ENCODE measurements at regions not wholly inside any gene's neighbourhood (a gene's known extent, or its start where the extent isn't known, plus 50 kb on each side); places are given as distances from the start of the nearest gene placed in this dataset.
"Not testable (repeated sequence)": the region's sequence is repeated elsewhere in the genome, so short reads cannot be mapped to it uniquely, and the experiment has no call there.

DNA sequence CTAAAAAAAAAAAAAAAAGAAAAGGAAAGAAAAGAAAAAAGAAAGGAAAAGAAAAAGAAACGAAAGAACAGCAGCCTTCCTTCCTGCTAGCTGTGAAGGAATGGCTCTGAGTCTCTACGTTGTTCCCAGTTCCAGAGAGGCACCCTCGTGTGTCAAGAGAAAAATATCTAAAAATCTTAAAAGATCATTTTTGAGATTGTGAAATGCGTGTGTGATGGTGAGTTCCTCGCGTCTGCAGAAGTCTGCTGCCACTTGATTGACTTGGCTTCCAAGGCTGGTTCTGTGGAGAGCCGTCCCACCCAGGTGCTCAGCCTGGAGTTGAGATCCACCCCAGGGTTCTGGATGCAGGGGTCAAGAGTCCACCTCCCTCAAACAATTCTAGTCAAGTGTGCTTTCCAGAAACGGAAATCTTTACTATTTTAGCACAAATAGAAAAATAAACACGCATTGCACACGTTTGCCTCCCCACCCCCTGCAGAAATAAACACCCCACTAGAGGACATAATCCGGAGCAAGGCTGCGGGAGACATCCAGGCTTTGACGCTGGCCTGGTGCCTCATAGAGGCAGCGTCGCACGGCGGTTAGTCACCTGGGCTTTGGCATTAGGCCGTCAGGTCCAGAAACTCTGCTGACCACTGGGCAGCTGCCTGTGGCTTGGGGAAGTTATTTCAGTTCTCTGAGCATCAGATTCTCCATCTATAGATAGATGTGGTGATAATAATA is 265.4 kb downstream of the FAM43A start:
- DNase-seq (ENCODE audit: low read depth in 2 of 2): no peak

DNA sequence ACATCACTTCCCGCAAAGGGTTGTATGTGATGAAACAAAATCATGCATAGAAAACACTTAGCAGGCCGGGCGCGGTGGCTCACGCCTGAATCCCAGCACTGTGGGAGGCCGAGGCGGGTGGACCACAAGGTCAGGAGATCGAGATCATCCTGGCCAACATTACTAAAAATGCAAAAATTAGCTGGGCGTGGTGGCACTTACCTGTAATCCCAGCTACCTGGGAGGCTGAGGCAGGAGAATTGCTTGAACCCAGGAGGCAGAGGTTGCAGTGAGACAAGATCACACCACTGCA is 265.9 kb downstream of the FAM43A start:
- DNase-seq (ENCODE audit: low read depth in 2 of 2): not testable (repeated sequence)

DNA sequence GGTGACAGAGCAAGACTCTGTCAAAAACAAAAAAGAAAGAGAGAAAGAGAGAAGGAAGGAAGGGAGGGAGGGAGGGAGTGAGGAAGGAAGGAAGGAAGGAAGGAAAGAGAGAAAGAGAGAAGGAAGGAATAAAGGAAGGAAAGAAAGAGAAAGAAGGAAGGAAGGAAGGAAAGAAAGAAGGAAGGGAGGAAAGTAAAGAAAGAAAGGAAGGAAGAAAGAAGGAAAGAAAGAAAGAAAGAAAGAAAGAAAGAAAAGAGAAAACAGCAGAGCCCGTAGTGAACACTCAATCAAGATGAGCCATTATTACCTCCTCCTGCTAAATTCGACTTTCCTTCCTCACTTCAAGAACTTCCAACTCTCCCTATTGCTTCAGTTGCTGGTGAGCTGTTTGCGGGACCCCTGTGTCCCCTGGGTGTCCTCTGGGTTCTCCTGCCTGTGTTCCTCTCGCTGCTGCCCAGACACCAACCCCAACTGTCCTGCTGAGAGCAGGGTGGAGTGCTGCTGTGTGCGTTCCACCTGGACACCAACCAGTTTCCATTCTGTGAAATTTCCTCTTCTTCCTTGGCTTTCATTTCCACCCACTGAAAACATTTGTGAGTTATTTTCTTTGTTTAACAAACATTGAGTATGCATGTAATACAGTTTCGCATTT is 266.4 kb downstream of the FAM43A start:
- no peak for DNase-seq (ENCODE audit: low read depth in 2 of 2)

DNA sequence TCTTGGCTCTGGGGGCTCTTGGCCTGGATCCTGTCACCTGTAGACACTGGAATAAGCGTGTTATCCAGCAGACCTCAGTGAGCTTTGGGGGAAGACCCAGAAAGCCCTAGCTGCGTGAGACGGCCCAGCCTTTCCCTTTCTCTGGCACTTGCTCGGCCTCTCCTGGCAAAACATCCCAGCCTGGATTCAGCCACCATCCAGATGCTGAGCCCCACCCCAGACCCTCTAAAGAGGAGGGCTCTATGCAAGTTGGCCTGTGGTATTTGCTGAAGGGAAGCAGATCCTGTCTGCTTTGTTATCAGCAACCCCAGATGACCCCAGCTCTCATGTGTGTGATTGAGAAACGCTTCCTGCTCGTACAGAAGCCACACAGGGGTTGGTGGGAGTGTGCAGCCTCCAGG is 267.2 kb downstream of the FAM43A start:
- DNase-seq (ENCODE audit: low read depth in 2 of 2): no peak

DNA sequence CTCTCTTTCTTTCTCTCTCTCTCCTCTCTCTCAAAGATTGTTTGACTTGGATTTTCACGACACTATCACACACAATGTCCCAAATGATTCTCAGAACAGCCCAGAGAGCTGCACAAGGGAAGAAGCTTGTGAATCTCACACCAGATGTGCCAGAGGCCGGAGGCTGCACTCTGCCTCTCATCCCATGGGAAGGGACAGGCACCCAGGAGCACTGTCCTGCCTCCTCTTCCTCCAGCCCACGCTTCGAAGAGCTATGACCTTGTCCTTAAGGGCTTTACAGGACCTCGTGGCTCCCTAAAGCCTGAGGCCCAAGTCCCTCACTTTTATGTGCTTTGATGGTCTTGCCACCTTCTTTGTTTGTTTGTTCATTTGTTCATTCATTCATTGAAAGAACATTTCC is 267.6 kb downstream of the FAM43A start:
- DNase-seq (ENCODE audit: low read depth in 2 of 2): no peak

DNA sequence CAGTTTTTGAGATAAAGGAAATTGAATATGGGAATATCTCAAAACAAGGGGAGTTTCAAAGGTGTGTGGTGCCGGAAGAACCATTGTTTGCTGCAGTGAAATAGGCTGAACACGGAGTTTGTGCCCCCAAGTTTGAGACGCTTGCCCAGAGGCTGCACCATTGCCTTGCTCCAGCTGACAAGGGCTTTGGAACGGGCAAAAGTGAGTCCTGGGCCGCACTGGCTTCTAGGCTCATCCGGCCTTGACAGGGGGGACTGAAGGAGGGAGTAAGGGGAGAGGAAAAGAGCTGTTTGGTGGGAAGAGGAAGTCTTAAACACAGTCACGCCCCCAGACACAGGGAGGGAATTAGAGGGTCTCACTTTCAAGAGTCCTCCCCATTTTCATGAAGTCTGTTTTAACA is 269.9 kb downstream of the FAM43A start:
- DNase-seq (ENCODE audit: low read depth in 2 of 2): no peak

DNA sequence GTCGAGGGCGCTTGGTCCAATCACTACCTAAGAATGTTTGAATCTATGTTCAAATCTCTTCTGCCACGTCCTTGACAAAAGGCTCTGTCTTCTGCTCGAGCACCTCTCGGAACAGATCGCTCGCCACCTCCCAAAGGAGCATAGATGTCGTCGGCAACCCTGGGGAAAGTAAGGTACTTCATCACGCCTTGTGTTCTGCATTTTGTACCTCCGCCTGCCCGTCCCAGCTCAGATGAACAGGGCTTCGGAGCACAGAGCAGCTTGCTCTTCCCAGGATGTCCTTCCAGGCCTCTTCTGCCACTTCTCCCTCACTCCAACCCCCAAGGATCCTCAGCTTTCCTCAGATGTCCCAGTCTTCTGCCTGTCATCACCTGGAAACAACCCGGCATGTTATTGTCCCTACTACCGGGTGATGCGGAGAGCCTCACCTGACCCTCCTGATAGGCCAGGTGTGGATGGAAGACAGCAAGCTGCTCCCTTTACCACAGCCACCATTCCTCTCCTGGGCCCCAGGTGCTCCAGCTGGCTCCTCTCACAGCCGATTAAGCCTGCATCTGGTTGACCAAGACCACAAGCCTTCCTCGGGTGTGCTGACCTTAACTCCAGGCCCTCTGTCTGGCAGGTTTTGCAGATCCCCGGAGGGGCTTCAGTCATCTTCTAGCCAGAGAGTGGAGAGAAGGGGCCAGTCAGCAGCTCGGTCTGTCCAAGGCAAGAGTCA is 270.5 kb downstream of the FAM43A start:
- no peak for DNase-seq (ENCODE audit: low read depth in 2 of 2)

DNA sequence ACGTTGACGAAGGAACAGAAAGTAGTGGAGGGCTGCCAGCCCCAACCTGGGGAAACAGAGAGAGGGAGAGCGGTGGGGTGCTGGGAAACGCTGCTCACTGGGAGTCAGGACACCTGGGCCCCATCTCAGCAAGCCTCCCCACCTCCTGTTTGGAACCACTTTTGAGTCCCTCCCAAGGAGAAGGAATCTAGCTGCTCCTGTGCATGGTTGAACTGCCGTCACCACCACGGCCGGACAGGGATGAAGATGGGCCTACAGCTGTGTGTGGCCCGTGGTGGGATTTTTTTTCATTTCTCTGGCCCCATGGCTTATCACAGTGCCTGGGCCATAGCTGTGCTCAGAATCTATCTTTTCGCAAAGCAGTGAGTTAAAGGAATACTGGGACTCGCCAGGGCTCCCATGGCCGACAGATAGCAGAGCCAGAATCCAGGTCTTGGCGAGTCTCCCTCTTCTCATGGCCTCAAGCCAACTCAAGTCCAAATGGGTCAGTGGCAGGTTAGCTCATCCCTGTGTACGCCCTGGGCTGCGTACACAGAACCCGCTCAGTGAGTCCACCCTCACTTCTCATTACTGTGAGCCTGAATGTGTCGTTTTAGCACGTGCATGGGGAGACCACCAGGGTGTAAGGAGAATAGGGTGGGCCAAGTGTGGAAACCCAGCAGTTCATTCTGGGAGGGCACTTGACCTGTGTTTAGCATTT is 271.2 kb downstream of the FAM43A start:
- DNase-seq (ENCODE audit: low read depth in 2 of 2): no peak

DNA sequence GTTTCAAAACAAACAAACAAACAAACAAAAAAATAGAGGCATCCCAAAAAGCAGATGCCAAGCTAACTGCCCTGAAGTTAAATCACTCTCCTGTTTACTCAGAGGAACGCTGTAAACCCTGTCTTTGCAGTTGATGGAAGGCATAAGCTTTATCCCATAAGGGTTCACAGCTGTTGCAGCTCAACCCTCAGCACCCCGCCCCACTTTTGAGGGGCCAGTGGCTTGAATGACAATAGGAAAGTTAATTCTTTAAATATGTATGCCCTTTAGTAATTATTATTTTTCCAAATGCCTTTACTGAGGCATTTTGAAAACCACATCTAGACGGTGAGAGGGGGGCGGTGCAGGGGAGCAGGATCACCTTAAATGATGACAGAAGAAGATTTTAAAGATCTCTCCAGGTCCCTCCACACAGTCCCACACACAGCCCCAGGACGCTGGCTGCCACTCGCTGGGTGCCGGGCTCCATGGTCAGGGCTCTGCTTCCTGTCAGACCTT is 272.1 kb downstream of the FAM43A start:
- no peak for DNase-seq (ENCODE audit: low read depth in 2 of 2)

DNA sequence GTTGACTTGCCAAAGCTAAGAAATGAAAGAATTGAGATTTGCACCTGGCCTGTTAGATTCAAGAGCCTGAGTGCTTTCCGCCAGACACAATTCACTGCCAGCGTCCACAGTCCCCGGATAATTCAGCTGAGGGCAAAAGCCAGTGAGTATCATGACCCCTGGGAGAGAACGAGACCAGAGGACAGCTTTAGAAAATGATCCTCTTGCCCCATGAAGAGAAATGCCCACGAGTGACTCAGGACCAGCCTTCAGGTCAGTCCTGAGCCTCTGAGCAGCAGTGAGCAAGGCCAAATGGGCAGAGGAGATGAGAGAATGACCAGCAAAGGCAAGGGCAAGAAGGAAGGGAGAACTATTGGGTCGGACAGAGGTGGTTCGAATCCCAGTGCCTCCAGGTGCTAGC is 273.5 kb downstream of the FAM43A start:
- no peak for DNase-seq (ENCODE audit: low read depth in 2 of 2)

DNA sequence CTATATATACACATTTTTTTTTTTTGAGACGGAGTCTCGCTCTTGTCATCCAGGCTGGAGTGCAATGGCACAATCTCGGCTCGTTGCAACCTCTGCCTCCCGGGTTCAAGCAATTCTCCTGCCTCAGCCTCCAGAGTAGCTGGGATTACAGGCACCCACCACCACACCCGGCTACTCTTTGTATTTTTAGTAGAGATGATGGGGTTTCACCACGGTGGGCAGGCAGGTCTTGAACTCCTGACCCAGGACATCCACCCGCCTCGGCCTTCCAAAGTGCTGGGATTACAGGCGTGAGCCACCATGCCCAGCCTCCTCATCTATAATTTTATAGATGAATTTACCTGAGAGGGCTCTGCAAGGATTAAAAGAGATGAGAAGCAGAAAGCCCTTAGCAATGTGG is 274.0 kb downstream of the FAM43A start:
- DNase-seq (ENCODE audit: low read depth in 2 of 2): not testable (repeated sequence)

DNA sequence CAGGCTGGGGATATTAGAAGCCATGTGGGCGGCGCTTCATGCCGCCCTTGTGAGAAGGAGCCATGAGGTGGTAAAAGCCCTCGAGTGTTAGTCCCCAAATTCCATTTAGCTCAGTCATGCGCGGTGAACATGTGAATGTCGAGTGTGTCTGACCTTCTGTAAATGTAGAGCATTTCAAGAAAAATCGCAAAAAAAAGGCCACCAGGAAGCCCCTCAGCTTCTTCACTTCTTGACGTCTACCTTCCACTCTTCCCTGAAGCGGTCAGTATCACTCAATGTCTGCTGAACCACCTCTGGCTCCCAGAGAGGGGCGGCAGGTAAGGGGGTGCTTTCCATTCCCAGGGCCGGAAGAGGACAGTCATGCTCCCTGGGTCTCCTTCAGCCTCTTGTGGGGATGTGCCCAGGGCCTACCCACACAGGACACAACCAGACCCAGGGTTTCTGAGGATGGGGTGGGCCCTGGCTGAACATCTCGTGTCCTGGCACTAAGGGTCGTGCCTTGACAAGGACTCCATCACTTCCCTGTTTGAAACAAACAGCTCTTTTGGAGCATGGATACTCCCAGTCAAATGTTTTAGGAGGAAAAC is 274.9 kb downstream of the FAM43A start:
- DNase-seq (ENCODE audit: low read depth in 2 of 2): no peak

DNA sequence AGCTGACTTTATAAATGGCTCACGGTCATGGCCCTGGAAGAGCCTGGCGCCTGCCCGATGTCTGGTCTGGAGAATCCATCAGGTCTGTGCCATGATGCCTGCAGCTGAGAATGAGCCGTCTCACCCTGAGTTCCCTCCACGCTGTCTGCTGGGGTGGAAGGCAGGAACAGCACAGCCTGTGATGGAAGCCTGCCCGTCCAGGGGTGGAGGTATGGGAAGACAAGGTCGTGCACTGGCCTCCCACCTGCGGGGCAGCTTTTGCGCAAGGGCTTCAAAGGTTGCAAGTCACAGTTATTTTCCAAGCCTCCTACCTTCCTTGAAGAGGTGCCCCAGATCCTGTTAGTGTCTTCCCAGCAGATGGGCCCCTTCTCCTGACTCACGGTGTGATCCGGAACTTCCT is 275.5 kb downstream of the FAM43A start:
- no peak for DNase-seq (ENCODE audit: low read depth in 2 of 2)

DNA sequence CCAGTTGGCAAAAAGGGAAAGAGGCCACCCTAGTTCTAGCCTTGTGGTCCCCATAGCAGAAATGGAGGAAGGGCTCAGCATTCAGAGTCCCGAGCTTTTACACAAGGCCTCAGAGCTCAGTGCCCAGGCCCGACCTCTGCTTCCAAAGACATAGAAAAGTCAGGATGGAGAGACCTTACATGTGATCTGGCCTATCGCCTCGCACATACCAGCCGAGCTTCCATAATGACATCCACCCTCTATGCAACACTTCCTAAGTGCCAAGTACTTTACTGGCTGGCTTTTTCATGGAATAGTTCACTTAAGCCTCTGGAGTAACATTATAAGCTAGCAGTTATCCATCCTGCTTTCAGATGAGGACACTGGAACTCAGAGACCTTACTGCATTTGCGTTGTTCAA is 275.9 kb downstream of the FAM43A start:
- DNase-seq (ENCODE audit: low read depth in 2 of 2): no peak

DNA sequence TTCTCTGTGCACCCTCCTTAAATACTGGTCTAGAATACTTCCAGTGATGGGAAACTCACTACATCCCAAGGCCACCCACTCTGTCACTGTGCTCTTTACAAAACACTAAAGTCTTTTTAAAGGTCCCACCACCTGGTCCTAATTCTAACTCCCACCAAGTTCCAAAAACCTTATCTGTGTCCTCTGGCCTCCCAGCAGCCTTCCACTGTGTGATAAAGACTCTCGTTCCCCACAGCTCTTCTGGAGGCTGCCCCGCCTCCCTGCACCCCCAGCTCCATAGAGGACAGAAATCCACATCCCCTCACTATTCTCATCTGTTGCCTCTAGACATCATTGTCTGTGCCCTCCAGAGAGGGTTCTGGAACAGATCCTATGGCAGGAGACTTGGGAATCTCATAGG is 276.4 kb downstream of the FAM43A start:
- DNase-seq (ENCODE audit: low read depth in 2 of 2): no peak

DNA sequence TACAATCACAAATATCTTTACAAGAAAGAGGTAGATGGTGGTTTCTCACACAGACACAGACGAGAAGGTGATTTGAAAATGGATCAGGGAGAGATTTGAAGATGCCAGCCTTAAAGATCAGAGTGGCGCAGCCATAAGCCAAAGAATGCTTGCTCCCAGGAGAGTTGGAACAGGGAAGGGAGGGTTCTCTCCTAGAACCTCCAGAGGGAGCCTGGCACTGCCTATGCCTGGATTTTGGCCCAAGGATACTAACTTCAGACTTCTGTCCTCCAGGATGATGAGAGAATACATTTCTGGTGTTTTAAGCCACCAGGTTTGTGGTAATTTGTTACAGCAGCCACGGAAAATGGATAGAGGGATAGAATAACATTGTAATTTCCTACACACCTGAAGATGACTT is 279.1 kb downstream of the FAM43A start:
- DNase-seq (ENCODE audit: low read depth in 2 of 2): no peak

DNA sequence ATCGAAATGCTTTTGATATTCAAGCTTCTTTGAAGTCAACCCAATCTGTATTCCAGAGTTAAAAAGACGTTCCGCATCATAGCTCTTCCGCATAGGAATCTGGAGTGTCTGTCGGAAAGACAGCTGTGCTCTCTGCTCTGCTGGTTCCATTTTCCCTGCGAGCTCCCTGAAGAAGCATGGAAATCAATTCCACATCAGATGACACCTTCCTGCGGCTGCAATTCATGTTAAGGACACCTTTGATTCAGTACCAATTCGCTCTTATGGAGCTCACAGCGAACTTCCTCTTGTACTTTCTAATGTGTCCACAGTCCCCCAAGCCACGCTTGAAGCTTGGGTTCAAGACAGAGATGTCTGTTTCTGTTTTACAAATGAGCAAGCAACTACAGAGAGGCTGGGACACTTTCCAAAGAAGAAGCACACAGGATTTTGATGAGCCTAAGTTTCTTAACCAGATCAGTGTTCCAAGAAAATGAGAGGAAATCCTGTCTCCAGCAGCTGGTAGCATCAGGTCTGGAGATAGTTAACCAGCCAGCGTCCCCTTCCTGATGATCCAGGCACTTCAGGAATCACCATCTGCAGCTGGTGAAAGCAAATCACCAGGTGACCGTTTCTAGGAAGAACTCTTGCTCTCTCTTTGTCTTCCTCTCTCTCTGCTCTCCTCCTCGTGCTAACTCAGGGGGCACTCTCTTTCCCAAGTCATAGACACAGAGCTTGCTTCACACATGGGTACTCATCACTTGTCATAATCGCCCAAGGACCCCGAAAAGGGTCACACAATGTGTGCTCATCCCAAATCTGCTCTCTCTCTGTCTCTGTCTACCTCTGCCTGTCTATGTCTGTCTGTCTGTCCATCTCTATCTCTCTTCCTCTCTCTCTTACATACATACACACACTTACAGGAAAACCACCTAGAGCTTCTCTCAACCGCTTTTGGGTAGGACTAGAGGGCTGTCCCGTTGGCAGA is 281.8 kb downstream of the FAM43A start:
- no peak for DNase-seq (ENCODE audit: low read depth in 2 of 2)

DNA sequence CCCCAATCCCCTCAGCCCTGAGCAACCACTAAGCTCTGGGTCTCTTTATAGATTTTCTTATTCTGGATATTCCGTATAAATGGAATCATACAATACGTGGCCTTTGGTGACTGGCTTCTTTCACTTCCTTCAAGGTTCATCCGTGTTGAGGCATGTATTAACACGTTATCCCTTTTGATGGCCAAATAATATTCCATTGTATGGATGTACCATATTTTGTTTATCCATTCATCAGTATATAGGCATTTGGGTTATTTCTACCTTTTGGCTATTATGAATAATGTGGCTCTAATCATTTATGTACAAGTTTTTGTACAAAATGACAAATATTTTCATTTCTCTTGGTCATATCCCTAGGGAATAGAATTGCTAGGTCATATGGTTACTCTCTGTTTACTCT is 284.4 kb downstream of the FAM43A start:
- DNase-seq (ENCODE audit: low read depth in 2 of 2): no peak

DNA sequence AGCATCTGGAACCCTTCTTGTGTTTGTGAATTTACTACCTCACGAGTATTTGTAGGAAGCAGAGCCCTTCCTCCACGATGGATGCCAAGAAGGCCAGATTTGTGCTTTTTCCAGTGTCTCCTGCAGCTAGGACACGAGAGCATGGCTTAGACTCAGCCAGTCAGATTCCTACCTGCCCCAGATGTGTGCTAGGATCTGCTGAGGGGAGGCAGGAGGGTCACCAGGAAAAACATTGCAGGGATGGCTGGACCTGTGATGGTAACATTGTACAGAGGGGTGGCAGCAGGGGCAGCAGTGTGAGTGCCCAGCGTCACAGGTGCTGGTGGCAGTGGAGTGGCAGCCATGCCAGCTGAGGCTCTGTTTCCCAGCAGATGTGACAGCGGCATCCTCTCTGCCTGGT is 285.3 kb downstream of the FAM43A start:
- DNase-seq (ENCODE audit: low read depth in 2 of 2): no peak

DNA sequence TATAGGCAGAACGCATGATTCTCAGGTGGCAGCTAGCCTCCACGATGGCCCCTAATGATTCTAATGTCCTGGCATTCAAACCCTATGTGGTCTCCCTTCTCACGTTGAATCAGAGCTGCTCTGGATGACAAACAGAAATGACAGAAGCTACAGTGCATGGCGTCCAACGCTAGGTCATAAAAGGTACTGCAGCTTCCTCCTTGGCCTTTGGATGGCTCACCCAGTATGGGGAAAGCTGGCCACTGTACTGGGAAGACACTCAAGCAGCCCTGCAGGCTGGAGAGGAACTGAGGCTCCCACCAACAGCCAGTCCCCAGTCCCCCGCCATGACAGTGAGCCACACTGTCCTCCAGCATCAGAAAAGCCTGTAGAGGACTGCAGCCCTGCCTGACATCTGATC is 286.3 kb downstream of the FAM43A start:
- no peak for DNase-seq (ENCODE audit: low read depth in 2 of 2)

DNA sequence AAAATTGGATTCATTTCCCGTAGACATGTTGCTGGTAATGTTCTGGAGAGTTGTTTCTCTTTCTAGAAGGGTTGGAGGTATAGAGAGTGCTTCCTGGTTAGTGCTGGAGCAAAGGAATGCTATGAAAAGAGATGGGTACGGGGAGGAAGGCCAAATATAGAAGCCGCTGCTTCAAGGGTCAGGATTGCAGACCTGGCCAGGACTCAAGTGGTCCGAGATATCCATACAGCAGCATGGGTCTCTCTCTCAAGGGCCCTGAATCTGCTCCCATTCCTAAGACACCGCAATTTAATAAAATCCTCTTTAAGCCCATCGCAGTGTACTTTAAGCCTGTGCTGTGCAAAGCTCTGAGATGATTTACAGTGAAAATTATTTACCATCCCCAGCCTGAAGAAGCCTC is 287.0 kb downstream of the FAM43A start:
- no peak for DNase-seq (ENCODE audit: low read depth in 2 of 2)

Data from stimulated activated CD4-positive, alpha-beta T cell treated with anti-CD3 and anti-CD28 coated beads, Interleukin-1b, Interleukin-23, amount 100 ng/mL, for 1 hour (primary cell).